SK-N-SH (cell line): ENCODE measurements at regions not wholly inside any gene's neighbourhood (a gene's known extent, or its start where the extent isn't known, plus 50 kb on each side); places are given as distances from the start of the nearest gene placed in this dataset.

Source experiments
- CTCF ChIA-PET: fragments of 300-600, 350-600 bp; formaldehyde crosslinking; extraction: SDS; loops from one replicate; lab custom pipeline; 2021; lab: Yijun Ruan, JAX
- POLR2A ChIA-PET: fragments of 350-600 bp; sonication (Branson Sonifier 250); formaldehyde crosslinking; extraction: SDS; loops from one replicate; lab custom pipeline; 2020; ENCODE audit warnings: antibody characterized with exemption, inconsistent platforms; lab: Yijun Ruan, JAX
- DNase-seq: peaks from one replicate; pipeline ENCODE4 v3.0.0; 2012
- H2AFZ ChIP-seq: fragments of 200-600 bp; sonication (generic); 2 replicates; pipeline ENCODE4 v1.8.1; 2016; ENCODE audit warnings: antibody characterized with exemption, mild to moderate bottlenecking, low read depth
- H3F3A ChIP-seq: fragments of 200-600 bp; sonication (generic); replicated peaks from 2 replicates; pipeline ENCODE3; 2016; ENCODE audit warnings: antibody characterized with exemption, mild to moderate bottlenecking; ENCODE audit not compliant: insufficient read depth
- H3K27ac ChIP-seq, 2 experiments: fragments of 200-500 bp in 1 of 2; fragments of 200-600 bp in 1 of 2; sonication (Bioruptor generic) in 1 of 2; sonication (generic), shearing (Covaris generic) in 1 of 2; 2 replicates each; pipeline versions ENCODE4 v1.5.1 to v1.6.1; 2014 to 2016; ENCODE audit warnings: low read depth in 2 of 2, inconsistent platforms in 1 of 2, low read length in 1 of 2, mild to moderate bottlenecking in 1 of 2, mixed read lengths in 1 of 2
- H3K27me3 ChIP-seq: fragments of 200-600 bp; sonication (generic), shearing (Covaris generic); 2 replicates; pipeline ENCODE4 v1.6.1; 2016; ENCODE audit warnings: mixed run types; ENCODE audit not compliant: insufficient read depth
- H3K36me3 ChIP-seq, 2 experiments: fragments of 200-500 bp in 1 of 2; fragments of 200-600 bp in 1 of 2; sonication (Bioruptor generic) in 1 of 2; sonication (generic) in 1 of 2; replicated peaks in 1 of 2; 2 replicates each; pipeline versions ENCODE3 to v1.5.1; 2014 to 2016; ENCODE audit warnings: low read length in 1 of 2, mild to moderate bottlenecking in 1 of 2; ENCODE audit not compliant: insufficient read depth in 2 of 2, control insufficient read depth in 1 of 2
- H3K4me1 ChIP-seq, 2 experiments: fragments of 200-500 bp in 1 of 2; fragments of 200-600 bp in 1 of 2; sonication (Bioruptor generic) in 1 of 2; sonication (generic), shearing (Covaris generic) in 1 of 2; 2 replicates each; pipeline versions ENCODE4 v1.5.1 to v1.6.1; 2014 to 2016; ENCODE audit warnings: low read depth in 1 of 2, low read length in 1 of 2, mixed run types in 1 of 2; ENCODE audit not compliant: insufficient read depth in 2 of 2, control insufficient read depth in 1 of 2
- H3K4me2 ChIP-seq: fragments of 200-600 bp; sonication (generic), shearing (Covaris generic); 2 replicates; pipeline ENCODE4 v1.6.1; 2017; ENCODE audit warnings: mixed run types
- H3K4me3 ChIP-seq, 2 experiments: fragments of 200-500 bp in 1 of 2; fragments of 200-600 bp in 1 of 2; sonication (Bioruptor generic) in 1 of 2; sonication (generic), shearing (Covaris generic) in 1 of 2; 2 replicates each; pipeline versions ENCODE4 v1.5.1 to v1.8.1; 2014 to 2016; ENCODE audit warnings: low read depth in 2 of 2, inconsistent platforms in 1 of 2, low read length in 1 of 2, mild to moderate bottlenecking in 1 of 2, mixed read lengths in 1 of 2, moderate library complexity in 1 of 2
- H3K79me2 ChIP-seq: fragments of 200-600 bp; sonication (generic); 2 replicates; pipeline ENCODE4 v1.8.1; 2017; ENCODE audit warnings: mild to moderate bottlenecking; ENCODE audit not compliant: insufficient read depth
- H3K9ac ChIP-seq: fragments of 200-600 bp; sonication (generic); 2 replicates; pipeline ENCODE4 v1.6.1; 2017; ENCODE audit warnings: mixed run types
- H3K9me2 ChIP-seq: fragments of 200-600 bp; sonication (generic); 2 replicates; pipeline ENCODE4 v1.6.1; 2017; ENCODE audit warnings: mixed run types
- H3K9me3 ChIP-seq: fragments of 200-600 bp; sonication (generic); 2 replicates; pipeline ENCODE4 v1.6.1; 2017; ENCODE audit warnings: mixed run types, mild to moderate bottlenecking, moderate library complexity
- H4K20me1 ChIP-seq: fragments of 200-600 bp; sonication (generic); 2 replicates; pipeline ENCODE4 v1.6.1; 2017; ENCODE audit warnings: mild to moderate bottlenecking, mixed run types; ENCODE audit not compliant: insufficient read depth
- CHD2 ChIP-seq: fragments of 150-350 bp; IDR thresholded peaks from 2 replicates; pipeline ENCODE4 v1.6.1; 2018; ENCODE audit warnings: low read length; ENCODE audit not compliant: partially characterized antibody
- CTCF ChIP-seq: fragments of 200-600 bp; sonication (generic); IDR thresholded peaks from 2 replicates; pipeline ENCODE4 v1.6.1; 2017; ENCODE audit warnings: antibody characterized with exemption, mild to moderate bottlenecking, moderate library complexity
- ELF1 ChIP-seq: IDR thresholded peaks from 2 replicates; pipeline ENCODE4 v1.4.0; 2012
- EP300 ChIP-seq, 2 experiments: IDR thresholded peaks; 2 replicates each; pipeline versions ENCODE4 v1.4.0 to v1.6.1; 2012; ENCODE audit warnings: borderline replicate concordance in 1 of 2, low read depth in 1 of 2, low read length in 1 of 2
- FOXJ3 ChIP-seq: sonication (generic); formaldehyde crosslinking; IDR thresholded peaks from 2 replicates; pipeline ENCODE4 v1.5.1; 2020; ENCODE audit warnings: mild to moderate bottlenecking, missing genetic modification reagents
- FOXM1 ChIP-seq: IDR thresholded peaks from 2 replicates; pipeline ENCODE4 v1.4.0; 2012; ENCODE audit warnings: low read depth, mild to moderate bottlenecking
- GATA2 ChIP-seq: sonication (generic); formaldehyde crosslinking; IDR thresholded peaks from 2 replicates; pipeline ENCODE4 v1.5.0; 2020; ENCODE audit warnings: mild to moderate bottlenecking, missing genetic modification reagents
- JUND ChIP-seq: IDR thresholded peaks from 2 replicates; pipeline ENCODE4 v1.4.0; 2012
- MEF2A ChIP-seq: IDR thresholded peaks from 2 replicates; pipeline ENCODE4 v1.4.0; 2012; ENCODE audit warnings: low read depth, borderline replicate concordance
- MXI1 ChIP-seq: IDR thresholded peaks from 2 replicates; pipeline ENCODE4 v1.6.1; 2012; ENCODE audit warnings: mild to moderate bottlenecking, low read depth, low read length, improper control_type of control experiment
- NFIC ChIP-seq: IDR thresholded peaks from 2 replicates; pipeline ENCODE4 v1.4.0; 2012; ENCODE audit warnings: borderline replicate concordance
- NRF1 ChIP-seq: IDR thresholded peaks from 2 replicates; pipeline ENCODE4 v1.6.1; 2012; ENCODE audit warnings: low read depth, mild to moderate bottlenecking, low read length
- PBX3 ChIP-seq: IDR thresholded peaks from 2 replicates; pipeline ENCODE4; 2012
- RAD21 ChIP-seq: IDR thresholded peaks from 2 replicates; pipeline ENCODE4 v1.6.1; 2012; ENCODE audit warnings: mild to moderate bottlenecking, low read length
- RXRA ChIP-seq: IDR thresholded peaks from 2 replicates; pipeline ENCODE4 v1.4.0; 2012; ENCODE audit warnings: low read depth, mild to moderate bottlenecking, borderline replicate concordance
- SIN3A ChIP-seq: IDR thresholded peaks from 2 replicates; pipeline ENCODE4 v1.6.1; 2012; ENCODE audit warnings: low read depth, mild to moderate bottlenecking, low read length, moderate library complexity, borderline replicate concordance
- TAF1 ChIP-seq: IDR thresholded peaks from 2 replicates; pipeline ENCODE4 v1.6.1; 2012; ENCODE audit warnings: low read depth, mild to moderate bottlenecking, low read length, moderate library complexity, borderline replicate concordance
- USF2 ChIP-seq: fragments of 150-350 bp; IDR thresholded peaks from 2 replicates; pipeline ENCODE4 v1.6.1; 2017; ENCODE audit warnings: antibody characterized with exemption, low read length, low read depth, borderline replicate concordance
- WGBS: methylation state at CpG from one replicate; pipeline ENCODE4 v1.1.6; 2017; ENCODE audit warnings: low lambda C conversion rate; 5-methylcytosine and 5-hydroxymethylcytosine counted together
- TF ChIP-seq, protein P1 (sequence below): fragments of 150-350 bp; IDR thresholded peaks from 2 replicates; pipeline ENCODE4 v1.6.1; 2016; ENCODE audit warnings: mild to moderate bottlenecking, low read depth, low read length

DNA sequence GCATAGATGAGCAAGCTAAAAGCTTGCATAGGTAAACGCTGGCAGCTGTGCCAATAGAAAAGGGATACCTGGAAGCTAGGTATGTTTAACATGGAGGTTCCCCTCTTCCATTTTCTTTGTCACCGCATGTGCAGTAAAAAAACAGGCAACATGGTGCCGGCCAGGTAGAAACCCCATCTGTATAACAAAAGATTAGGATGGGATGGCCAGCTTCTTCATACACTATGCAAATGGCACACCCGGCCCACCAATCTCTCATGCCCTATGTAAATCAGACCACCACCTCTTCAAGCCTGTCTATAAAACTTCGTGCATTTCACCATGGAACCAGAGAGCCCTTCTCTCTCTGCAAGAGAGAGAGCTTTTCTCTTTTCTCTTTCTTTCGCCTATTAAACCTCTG, 224.3 kb upstream of the P2RY1 start:
- DNase-seq: no peak
- H3F3A ChIP-seq: no peaks in the 10 kb centered on the region
- POLR2A ChIA-PET: no interaction called here
- no peak overlapping the region for H2AFZ ChIP-seq
- H3K4me1 ChIP-seq: no peaks in the 10 kb centered on the region
- H3K9me3 ChIP-seq: no peaks in the 10 kb centered on the region
- CTCF ChIA-PET: interaction anchor here (0.9 kb wide), 1 partner anchor 15 kb away, joined by 3 read pairs; no protein-coding TSS in a partner anchor
- no peak overlapping the region for H3K27ac ChIP-seq
- peaks cover 6% of the 10 kb centered on the region; the same call in 1 of the 2 replicates for H3K27me3 ChIP-seq
- no peaks in the 10 kb centered on the region for H3K9me2 ChIP-seq
- TF ChIP-seq MEF2A: no peak
- TF ChIP-seq TAF1: no peak
- TF ChIP-seq FOXM1: no peak
- no peak for TF ChIP-seq FOXJ3 (CRISPR knock-in tag)
- TF ChIP-seq PBX3: no peak
- no peak for TF ChIP-seq MXI1
- no peak for TF ChIP-seq GATA2 (CRISPR knock-in tag)
- TF ChIP-seq SIN3A: no peak
- TF ChIP-seq ELF1: no peak
- TF ChIP-seq JUND: no peak
- TF ChIP-seq NRF1: no peak
- no peak for TF ChIP-seq USF2
- TF ChIP-seq RXRA: no peak
- TF ChIP-seq RAD21: no peak
- TF ChIP-seq CHD2: no peak
- no peak for TF ChIP-seq CTCF
- TF ChIP-seq NFIC: no peak
- TF ChIP-seq EP300 (IDR thresholded peaks at IDR 0.05; ENCODE audit: borderline replicate concordance in 1 of 2, low read depth in 1 of 2, low read length in 1 of 2): no peak
- TF ChIP-seq, protein P1, sequence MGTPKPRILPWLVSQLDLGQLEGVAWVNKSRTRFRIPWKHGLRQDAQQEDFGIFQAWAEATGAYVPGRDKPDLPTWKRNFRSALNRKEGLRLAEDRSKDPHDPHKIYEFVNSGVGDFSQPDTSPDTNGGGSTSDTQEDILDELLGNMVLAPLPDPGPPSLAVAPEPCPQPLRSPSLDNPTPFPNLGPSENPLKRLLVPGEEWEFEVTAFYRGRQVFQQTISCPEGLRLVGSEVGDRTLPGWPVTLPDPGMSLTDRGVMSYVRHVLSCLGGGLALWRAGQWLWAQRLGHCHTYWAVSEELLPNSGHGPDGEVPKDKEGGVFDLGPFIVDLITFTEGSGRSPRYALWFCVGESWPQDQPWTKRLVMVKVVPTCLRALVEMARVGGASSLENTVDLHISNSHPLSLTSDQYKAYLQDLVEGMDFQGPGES: no peak
- H3K4me2 ChIP-seq: no peak overlapping the region
- no peaks in the 10 kb centered on the region for H3K79me2 ChIP-seq
- no peak overlapping the region for H3K9ac ChIP-seq
- H3K36me3 ChIP-seq: no peaks in the 10 kb centered on the region
- no peak overlapping the region for H3K4me3 ChIP-seq
- WGBS: 50% methylated on average over 6 of the region's 6 CpGs
- H4K20me1 ChIP-seq: no peaks in the 10 kb centered on the region
